Activated CD8-positive, alpha-beta T cell treated with anti-CD3 and anti-CD28 coated beads, Interleukin-2, amount 10 ng/mL, durations not matched to agents 7 days and 5 days (primary cell): ENCODE measurements at regions not wholly inside any gene's neighbourhood (a gene's known extent, or its start where the extent isn't known, plus 50 kb on each side); places are given as distances from the start of the nearest gene placed in this dataset.

Source experiments
- ATAC-seq: fragments of 150-1000 bp; cut with Tn5 transposase; one replicate; pipeline ENCODE4 v1.10.0; 2021; ENCODE audit warnings: moderate library complexity
- CTCF ChIA-PET: fragments of 350-600 bp; sonication (Branson Sonifier 250); formaldehyde crosslinking; loops from one replicate; lab custom pipeline; 2021; ENCODE audit warnings: antibody characterized with exemption; lab: Charles Lee
- POLR2A ChIA-PET: fragments of 350-600 bp; sonication (Branson Sonifier 250); formaldehyde crosslinking; loops from one replicate; lab custom pipeline; 2021; ENCODE audit warnings: antibody characterized with exemption; lab: Charles Lee
- DNase-seq: peaks from one replicate; pipeline ENCODE4 v3.0.0-alpha.2; 2020
- H3K27ac Mint-ChIP-seq: one replicate; pipeline ENCODE4 v1.8.0; 2021; ENCODE audit warnings: mild to moderate bottlenecking, mixed read lengths
- H3K27me3 Mint-ChIP-seq: one replicate; pipeline ENCODE4 v1.8.0; 2021; ENCODE audit warnings: low read depth, mixed read lengths
- H3K36me3 Mint-ChIP-seq: one replicate; pipeline ENCODE4 v1.8.0; 2021; ENCODE audit warnings: low read depth, mixed read lengths
- H3K4me1 Mint-ChIP-seq: one replicate; pipeline ENCODE4 v1.8.0; 2021; ENCODE audit warnings: low read depth, mixed read lengths
- H3K4me3 Mint-ChIP-seq: one replicate; pipeline ENCODE4 v1.8.0; 2021; ENCODE audit warnings: mild to moderate bottlenecking, mixed read lengths
- H3K9me3 Mint-ChIP-seq: one replicate; pipeline ENCODE4 v1.8.0; 2022; ENCODE audit warnings: mixed read lengths; ENCODE audit not compliant: insufficient read depth

DNA sequence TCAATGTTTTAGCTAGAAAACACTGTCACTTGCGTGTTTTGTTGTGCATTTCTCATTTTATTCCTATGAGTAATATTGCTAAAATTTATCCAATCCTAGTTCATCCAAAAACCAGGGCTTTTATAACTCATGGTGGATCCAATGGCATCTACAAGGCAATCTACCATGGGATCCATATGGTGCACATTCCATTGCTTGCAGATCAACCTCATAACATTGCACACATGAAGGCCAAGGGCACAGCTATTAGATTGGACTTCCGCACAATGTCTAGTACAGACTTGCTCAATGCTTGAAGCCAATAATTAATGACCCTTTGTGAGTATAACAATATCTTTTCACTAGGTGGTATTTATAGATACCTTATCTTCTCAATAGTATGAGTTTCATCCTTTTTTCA, 57.2 kb upstream of the UGT2B7 start:
- no peak for ATAC-seq
- no peak for DNase-seq
- no peaks in the 10 kb centered on the region for H3K9me3 Mint-ChIP-seq
- H3K27me3 Mint-ChIP-seq, result no peaks in the 10 kb centered on the region
- no peaks in the 10 kb centered on the region for H3K36me3 Mint-ChIP-seq
- ChIA-PET POLR2A (no interaction called here), CTCF (no interaction called here)
- H3K27ac Mint-ChIP-seq, result no peak overlapping the region
- no peaks in the 10 kb centered on the region for H3K4me1 Mint-ChIP-seq
- H3K4me3 Mint-ChIP-seq, result no peak overlapping the region

GRCh38 chr4:69044247-69044646, 52.0 kb upstream of the UGT2B7 start:
- ATAC-seq (no peak), DNase-seq (no peak)
- H3K36me3 Mint-ChIP-seq, result no peaks in the 10 kb centered on the region
- H3K9me3 Mint-ChIP-seq, result no peaks in the 10 kb centered on the region
- ChIA-PET POLR2A (no interaction called here), CTCF (no interaction called here)
- no peaks in the 10 kb centered on the region for H3K4me1 Mint-ChIP-seq
- no peaks in the 10 kb centered on the region for H3K27me3 Mint-ChIP-seq
- H3K27ac Mint-ChIP-seq, result no peak overlapping the region
- no peak overlapping the region for H3K4me3 Mint-ChIP-seq
